Ovary (tissue), 3 donors: ENCODE measurements at regions not wholly inside any gene's neighbourhood (a gene's known extent, or its start where the extent isn't known, plus 50 kb on each side); places are given as distances from the start of the nearest gene placed in this dataset.

Experiments
- POLR2A ChIP-seq: fragments of 450-650 bp; IDR thresholded peaks from one replicate; pipeline ENCODE4 v1.6.1; 2017; ENCODE audit warnings: antibody characterized with exemption, mild to moderate bottlenecking, moderate library complexity
- TF ChIP-seq, protein P1 (sequence below), 3 donors: fragments of 450-650 bp in 2 of 3; fragments of 200-600 bp in 1 of 3; IDR thresholded peaks; one replicate each; pipeline versions ENCODE4 v1.5.1 to v1.8.0; 2016 to 2022; ENCODE audit warnings: antibody characterized with exemption in 3 of 3, mild to moderate bottlenecking in 1 of 3
- donor health status: DM: no; HTN: no; CAD: no.

DNA sequence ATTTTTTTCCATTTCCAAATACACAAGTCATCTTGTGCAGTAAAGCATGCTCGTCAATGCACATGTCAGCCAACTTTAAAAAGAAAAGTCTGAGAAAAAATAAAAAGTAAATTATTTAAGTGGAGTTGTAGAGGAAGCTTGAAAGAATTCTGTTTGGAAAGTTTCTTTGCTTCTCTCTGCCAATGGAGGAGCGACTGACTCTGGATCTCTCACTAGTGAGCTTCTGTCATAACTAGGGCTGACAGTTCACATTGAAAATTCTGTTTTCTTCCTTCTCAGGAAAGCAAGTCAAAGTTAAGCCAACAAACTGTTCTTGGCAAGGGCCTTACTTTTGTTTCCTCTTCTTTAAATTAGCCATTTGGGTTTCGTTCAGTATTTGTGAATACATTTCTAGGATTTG lies 298.2 kb downstream of the POU4F1 start:
- TF ChIP-seq POLR2A: no peak
- TF ChIP-seq, protein P1, sequence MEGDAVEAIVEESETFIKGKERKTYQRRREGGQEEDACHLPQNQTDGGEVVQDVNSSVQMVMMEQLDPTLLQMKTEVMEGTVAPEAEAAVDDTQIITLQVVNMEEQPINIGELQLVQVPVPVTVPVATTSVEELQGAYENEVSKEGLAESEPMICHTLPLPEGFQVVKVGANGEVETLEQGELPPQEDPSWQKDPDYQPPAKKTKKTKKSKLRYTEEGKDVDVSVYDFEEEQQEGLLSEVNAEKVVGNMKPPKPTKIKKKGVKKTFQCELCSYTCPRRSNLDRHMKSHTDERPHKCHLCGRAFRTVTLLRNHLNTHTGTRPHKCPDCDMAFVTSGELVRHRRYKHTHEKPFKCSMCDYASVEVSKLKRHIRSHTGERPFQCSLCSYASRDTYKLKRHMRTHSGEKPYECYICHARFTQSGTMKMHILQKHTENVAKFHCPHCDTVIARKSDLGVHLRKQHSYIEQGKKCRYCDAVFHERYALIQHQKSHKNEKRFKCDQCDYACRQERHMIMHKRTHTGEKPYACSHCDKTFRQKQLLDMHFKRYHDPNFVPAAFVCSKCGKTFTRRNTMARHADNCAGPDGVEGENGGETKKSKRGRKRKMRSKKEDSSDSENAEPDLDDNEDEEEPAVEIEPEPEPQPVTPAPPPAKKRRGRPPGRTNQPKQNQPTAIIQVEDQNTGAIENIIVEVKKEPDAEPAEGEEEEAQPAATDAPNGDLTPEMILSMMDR (IDR thresholded peaks at IDR 0.05): no peak
